ENCODE measurements at regions not wholly inside any gene's neighbourhood (a gene's known extent, or its start where the extent isn't known, plus 50 kb on each side); places are given as distances from the start of the nearest gene placed in this dataset.
"Not testable (repeated sequence)": the region's sequence is repeated elsewhere in the genome, so short reads cannot be mapped to it uniquely, and the experiment has no call there.

GRCh38 chr16:49940464-49941224 lies 84.4 kb upstream of the CNEP1R1 start:
- DNase-seq (ENCODE audit: low spot score), result no peak

GRCh38 chr16:49944221-49944620 lies 80.8 kb upstream of the CNEP1R1 start:
- no peak for DNase-seq (ENCODE audit: low spot score)

GRCh38 chr16:49947907-49948678 lies 76.9 kb upstream of the CNEP1R1 start:
- no peak for DNase-seq (ENCODE audit: low spot score)

- DNase-seq (ENCODE audit: low spot score), result no peak
Measured at GRCh38 chr16:49951574-49952195, 73.3 kb upstream of the CNEP1R1 start.

GRCh38 chr16:49952386-49952785 lies 72.6 kb upstream of the CNEP1R1 start:
- DNase-seq (ENCODE audit: low spot score), result no peak

- no peak for DNase-seq (ENCODE audit: low spot score)
Measured at GRCh38 chr16:49953090-49953489, 71.9 kb upstream of the CNEP1R1 start.

DNA sequence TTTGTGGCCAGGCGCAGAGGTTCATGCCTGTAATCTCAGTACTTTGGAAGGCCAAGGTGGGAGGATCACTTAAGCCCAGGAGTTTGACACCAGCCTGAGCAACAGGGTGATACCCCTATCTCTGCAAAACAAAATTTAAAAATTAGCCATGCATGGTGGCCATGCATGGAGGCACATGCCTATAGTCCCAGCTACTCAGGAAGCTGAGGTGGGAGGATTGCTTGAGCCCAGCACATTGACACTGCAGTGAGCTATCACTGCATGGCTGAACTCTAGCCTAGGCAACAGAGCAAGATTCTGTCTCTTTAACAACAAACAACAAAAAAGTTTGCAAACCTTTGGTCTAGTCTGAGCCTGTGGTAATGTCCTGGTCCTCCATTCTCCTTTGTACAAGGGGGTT lies 69.2 kb upstream of the CNEP1R1 start:
- DNase-seq (ENCODE audit: low spot score), result no peak

GRCh38 chr16:49956915-49957314 lies 68.1 kb upstream of the CNEP1R1 start:
- no peak for DNase-seq (ENCODE audit: low spot score)

GRCh38 chr16:49958448-49958847 lies 66.6 kb upstream of the CNEP1R1 start:
- no peak for DNase-seq (ENCODE audit: low spot score)

DNA sequence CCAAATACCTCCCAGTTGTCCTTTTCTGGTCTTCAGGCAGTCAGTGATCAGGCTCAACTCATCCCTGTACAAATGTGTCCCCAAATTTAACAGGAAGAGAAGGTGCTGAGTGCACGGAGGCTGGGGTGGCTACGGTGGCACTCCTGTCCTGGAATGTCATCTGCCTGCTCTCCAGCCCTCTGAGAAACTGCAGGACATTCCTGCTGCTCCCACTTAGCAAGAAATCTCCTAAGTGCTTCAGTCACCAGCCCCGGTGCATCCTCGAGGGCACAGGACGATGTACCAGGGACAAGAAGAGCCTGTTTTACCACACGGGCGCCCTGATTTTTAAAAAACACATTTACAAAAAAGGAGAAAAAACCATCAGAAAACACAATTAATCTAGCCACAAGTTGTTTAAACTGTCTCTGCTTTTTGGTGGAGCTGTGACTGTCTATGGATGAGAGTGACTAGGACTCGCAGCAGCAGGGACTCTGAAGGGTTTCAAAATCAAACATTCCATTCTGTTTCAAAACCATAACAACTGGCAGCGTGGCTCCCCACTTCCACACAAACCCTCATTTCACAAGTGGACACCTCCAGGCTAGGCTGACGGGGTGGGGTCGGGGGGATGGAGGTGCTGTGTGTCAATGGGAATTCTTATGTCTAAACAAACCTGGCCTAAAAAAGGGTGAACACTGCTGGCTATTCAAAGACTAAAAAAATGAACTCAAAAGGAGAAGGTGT lies 65.3 kb upstream of the CNEP1R1 start:
- no peak for DNase-seq (ENCODE audit: low spot score)

DNA sequence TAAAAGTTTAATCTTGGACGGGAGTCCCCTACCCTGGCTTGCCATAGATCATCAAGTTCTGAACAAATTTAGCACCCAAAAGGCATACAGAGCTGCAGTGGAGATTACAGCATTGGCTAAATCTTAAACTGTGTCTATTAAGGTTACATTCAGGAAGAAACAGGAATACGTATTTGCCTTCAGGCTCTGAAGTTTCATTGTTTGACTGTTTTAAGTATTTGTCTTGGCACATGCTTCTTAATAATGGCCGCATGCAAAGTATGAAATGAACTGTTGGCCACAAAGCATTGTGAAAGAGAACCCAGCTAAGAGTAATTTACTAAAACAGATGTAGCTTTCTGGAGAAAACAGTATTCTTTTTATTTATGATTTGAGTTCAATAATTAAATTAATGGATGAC lies 63.9 kb upstream of the CNEP1R1 start:
- DNase-seq (ENCODE audit: low spot score), result no peak

GRCh38 chr16:49962566-49962965 lies 62.5 kb upstream of the CNEP1R1 start:
- DNase-seq (ENCODE audit: low spot score), result not testable (repeated sequence)

DNA sequence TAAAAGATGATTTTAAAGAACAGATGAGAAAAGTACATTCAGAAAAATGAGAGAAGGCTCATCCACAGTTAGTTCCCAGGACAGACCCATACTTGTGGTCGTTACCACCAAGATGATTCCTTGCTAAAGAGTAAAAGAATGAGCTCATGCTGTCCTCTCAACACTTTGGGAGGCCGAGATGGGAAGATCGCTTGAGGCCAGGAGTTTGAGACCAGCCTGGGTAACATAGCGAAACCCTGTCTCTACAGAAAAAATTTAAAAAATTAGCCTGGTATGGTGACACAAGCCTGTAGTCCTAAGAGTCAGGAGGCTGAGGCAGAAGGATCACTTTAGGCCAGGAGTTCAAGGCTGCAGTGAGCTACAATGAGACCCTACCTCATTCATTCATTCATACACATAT lies 60.7 kb upstream of the CNEP1R1 start:
- DNase-seq (ENCODE audit: low spot score), result no peak

- DNase-seq (ENCODE audit: low spot score), result no peak
Measured at GRCh38 chr16:49964973-49965372, 60.1 kb upstream of the CNEP1R1 start.

DNA sequence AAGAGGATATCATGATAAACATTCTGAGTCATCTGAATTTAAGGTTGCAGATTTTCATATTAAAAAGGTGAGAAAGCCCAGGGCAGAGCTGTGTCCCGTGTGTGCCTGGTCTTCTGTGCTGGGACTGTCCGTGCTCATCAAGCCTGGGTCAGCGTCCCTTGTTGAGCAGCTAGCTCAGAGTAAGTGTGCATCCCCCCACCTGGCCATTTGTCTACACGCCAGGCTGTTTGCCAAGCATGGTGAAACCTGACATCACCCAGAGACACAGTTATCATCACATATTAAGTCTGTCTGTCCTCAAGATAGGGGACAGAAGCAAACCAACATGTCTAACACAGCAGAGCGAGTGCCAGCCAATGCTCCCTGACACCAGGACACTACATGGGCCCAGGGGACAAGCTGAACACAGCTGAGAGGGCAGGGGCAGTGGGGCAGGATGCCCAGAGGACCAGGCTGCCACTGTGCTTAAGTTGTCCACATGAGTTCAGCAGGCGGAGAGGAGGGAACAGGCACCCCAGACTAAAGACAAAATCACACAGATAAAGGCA lies 57.9 kb upstream of the CNEP1R1 start:
- DNase-seq (ENCODE audit: low spot score), result no peak

DNA sequence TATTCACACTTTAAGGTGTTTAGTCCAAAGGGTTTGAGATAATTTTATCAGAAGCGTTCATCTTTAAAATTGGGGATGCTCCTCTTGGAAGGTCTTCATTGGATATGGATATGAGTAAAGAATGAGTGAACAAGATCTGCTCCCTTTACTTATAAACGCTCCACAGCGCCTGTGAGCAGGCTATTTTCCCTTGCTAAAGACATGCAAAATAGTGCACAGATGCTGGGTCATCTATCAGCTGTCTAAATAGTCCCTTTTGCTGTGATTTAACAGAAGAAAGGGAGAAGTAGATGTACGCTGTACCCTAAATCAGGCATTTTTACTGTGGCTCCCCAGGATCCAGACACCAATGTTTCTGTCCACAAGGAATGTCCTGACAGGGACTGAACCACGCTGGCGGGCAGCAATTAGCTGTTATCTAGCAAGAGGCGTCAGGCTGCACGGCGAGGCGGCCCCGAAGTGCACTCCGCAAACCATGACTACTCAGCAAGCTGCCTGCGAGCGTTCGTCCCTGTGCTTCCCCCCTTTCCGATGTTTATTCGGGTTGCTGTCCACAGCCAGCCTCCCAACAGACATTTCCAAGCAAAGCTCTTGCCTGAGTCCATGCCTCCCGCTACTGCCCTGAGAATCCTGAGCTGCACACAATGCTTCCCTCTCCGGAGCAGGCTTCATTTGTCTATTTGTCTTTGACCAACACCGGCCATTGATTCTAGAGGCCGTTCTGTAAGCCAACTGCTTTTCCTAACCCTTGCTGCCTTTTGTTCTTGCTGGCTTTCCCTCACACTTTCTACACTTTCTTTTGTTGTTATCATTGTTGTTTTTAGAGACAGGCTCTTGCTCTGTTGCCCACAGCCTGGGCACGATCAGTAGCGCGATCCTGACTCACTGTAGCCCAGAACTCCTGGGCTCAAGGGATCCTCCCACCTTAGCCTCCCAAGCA lies 55.7 kb upstream of the CNEP1R1 start:
- no peak for DNase-seq (ENCODE audit: low spot score)

DNA sequence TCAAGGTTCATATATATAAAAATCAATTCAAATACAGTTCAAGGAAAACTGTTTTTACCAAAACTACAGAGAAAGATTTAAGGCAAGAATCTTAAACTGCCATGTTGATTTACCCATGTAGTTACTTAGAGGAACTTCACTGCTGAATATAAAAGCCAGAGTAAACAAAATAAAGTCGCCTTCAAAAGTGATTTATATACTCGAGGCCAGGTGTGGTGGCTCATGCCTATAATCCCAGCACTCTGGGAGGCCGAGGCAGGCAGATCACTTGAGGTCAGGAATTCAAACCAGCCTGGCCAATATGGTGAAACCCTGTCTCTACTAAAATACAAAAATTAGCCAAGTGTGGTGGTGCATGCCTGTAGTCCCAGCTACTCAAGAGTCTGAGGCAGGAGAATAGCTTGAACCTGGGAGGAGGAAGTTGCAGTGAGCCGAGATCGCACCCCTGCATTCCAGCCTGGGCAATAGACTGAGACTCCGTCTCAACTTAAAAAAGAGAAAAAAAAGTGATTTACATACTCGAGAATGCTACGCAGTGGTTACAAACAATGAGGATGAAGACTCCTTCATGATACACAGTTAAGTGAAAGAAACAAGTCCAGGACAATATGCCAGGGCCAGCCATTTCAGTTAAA lies 54.1 kb upstream of the CNEP1R1 start:
- DNase-seq (ENCODE audit: low spot score), result no peak

GRCh38 chr16:49972280-49972679 lies 52.7 kb upstream of the CNEP1R1 start:
- no peak for DNase-seq (ENCODE audit: low spot score)

DNA sequence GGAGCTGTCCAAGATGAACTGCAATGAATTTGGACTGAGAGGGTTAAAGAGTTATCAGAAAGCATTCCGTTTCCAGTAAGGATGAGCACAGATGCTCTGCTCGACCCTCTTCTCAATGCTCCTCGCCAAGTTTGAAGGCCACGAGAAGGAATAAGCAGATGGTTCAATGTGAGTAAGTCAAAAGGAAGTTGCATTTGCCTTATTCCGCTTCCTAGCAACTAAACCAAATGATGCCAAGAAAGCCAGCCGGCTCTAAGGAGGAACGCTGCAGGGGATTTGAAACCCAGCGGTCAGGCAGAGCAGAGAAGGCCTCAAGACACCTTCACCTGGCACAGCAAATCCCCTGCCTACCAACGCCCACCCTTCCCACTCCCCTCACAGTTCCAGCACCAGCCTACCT lies 52.1 kb upstream of the CNEP1R1 start:
- DNase-seq (ENCODE audit: low spot score), result peak; percentile 17
